ENCODE measurements at regions not wholly inside any gene's neighbourhood (a gene's known extent, or its start where the extent isn't known, plus 50 kb on each side); places are given as distances from the start of the nearest gene placed in this dataset.

DNA sequence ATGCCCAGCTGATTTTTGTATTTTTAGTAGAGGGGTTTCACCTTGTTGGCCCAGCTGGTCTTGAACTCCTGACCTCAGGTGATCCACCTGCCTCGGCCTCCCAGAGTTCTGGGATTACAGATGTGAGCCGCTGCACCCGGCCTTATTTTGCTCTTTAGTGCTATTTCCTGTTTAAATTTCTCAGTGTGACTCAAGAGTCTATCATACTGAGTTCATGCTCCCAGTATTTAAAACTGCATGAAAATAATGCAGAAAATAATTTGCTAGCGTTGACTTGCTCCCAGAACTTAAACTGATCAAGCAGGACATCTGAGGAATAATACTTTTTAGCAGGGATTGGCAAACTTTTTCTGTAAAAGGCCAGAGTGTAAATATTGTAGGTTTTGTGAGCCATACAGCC is 86.4 kb upstream of the C1orf21 start:
- TF ChIP-seq FOXK2 (IDR thresholded peaks at IDR 0.05) (no peak), CBFB (IDR thresholded peaks at IDR 0.05; ENCODE audit: low read depth) (no peak), NFYA (IDR thresholded peaks at IDR 0.05; ENCODE audit: borderline replicate concordance, low read depth, low read length) (no peak), ZZZ3 (IDR thresholded peaks at IDR 0.05; ENCODE audit: control insufficient read depth, insufficient read length, low read depth) (no peak), TARDBP (IDR thresholded peaks at IDR 0.05; ENCODE audit: borderline replicate concordance) (no peak), FOXM1 (IDR thresholded peaks at IDR 0.05; ENCODE audit: low read depth, low read length) (no peak), STAT1 (conservative IDR thresholded peaks at IDR 0.05) (no peak), CBX3 (IDR thresholded peaks at IDR 0.05; ENCODE audit: borderline replicate concordance, low read depth) (no peak), TAF1 (IDR thresholded peaks at IDR 0.05; ENCODE audit: borderline replicate concordance, low read depth, low read length) (no peak), MEF2A (IDR thresholded peaks at IDR 0.05; ENCODE audit: insufficient read depth, low read depth, low read length) (no peak), POLR2A (IDR thresholded peaks at IDR 0.05; ENCODE audit: low read depth, low read length) (no peak)
- TF ChIP-seq, protein P1, sequence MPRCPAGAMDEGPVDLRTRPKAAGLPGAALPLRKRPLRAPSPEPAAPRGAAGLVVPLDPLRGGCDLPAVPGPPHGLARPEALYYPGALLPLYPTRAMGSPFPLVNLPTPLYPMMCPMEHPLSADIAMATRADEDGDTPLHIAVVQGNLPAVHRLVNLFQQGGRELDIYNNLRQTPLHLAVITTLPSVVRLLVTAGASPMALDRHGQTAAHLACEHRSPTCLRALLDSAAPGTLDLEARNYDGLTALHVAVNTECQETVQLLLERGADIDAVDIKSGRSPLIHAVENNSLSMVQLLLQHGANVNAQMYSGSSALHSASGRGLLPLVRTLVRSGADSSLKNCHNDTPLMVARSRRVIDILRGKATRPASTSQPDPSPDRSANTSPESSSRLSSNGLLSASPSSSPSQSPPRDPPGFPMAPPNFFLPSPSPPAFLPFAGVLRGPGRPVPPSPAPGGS (IDR thresholded peaks at IDR 0.05; ENCODE audit: borderline replicate concordance, insufficient read depth, low read depth, low read length, poor library complexity, severe bottlenecking), result no peak
- TF ChIP-seq, protein P2, sequence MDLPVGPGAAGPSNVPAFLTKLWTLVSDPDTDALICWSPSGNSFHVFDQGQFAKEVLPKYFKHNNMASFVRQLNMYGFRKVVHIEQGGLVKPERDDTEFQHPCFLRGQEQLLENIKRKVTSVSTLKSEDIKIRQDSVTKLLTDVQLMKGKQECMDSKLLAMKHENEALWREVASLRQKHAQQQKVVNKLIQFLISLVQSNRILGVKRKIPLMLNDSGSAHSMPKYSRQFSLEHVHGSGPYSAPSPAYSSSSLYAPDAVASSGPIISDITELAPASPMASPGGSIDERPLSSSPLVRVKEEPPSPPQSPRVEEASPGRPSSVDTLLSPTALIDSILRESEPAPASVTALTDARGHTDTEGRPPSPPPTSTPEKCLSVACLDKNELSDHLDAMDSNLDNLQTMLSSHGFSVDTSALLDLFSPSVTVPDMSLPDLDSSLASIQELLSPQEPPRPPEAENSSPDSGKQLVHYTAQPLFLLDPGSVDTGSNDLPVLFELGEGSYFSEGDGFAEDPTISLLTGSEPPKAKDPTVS (IDR thresholded peaks at IDR 0.05; ENCODE audit: low read depth, low read length), result no peak
- TF ChIP-seq, protein P3, sequence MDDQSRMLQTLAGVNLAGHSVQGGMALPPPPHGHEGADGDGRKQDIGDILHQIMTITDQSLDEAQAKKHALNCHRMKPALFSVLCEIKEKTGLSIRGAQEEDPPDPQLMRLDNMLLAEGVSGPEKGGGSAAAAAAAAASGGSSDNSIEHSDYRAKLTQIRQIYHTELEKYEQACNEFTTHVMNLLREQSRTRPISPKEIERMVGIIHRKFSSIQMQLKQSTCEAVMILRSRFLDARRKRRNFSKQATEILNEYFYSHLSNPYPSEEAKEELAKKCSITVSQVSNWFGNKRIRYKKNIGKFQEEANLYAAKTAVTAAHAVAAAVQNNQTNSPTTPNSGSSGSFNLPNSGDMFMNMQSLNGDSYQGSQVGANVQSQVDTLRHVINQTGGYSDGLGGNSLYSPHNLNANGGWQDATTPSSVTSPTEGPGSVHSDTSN (IDR thresholded peaks at IDR 0.05; ENCODE audit: insufficient replicate concordance, low read depth, low read length), result no peak
- TF ChIP-seq, protein P4, sequence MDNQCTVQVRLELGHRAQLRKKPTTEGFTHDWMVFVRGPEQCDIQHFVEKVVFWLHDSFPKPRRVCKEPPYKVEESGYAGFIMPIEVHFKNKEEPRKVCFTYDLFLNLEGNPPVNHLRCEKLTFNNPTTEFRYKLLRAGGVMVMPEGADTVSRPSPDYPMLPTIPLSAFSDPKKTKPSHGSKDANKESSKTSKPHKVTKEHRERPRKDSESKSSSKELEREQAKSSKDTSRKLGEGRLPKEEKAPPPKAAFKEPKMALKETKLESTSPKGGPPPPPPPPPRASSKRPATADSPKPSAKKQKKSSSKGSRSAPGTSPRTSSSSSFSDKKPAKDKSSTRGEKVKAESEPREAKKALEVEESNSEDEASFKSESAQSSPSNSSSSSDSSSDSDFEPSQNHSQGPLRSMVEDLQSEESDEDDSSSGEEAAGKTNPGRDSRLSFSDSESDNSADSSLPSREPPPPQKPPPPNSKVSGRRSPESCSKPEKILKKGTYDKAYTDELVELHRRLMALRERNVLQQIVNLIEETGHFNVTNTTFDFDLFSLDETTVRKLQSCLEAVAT (IDR thresholded peaks at IDR 0.05), result no peak
- TF ChIP-seq, protein P5, sequence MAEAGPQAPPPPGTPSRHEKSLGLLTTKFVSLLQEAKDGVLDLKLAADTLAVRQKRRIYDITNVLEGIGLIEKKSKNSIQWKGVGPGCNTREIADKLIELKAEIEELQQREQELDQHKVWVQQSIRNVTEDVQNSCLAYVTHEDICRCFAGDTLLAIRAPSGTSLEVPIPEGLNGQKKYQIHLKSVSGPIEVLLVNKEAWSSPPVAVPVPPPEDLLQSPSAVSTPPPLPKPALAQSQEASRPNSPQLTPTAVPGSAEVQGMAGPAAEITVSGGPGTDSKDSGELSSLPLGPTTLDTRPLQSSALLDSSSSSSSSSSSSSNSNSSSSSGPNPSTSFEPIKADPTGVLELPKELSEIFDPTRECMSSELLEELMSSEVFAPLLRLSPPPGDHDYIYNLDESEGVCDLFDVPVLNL (IDR thresholded peaks at IDR 0.05; ENCODE audit: low read depth, low read length), result no peak
- intact Hi-C loops (cut with micrococcal nuclease; ENCODE audit: unreplicated experiment), result no loop called here
- H3K27me3 ChIP-seq (replicated peaks in 1 of 2; ENCODE audit: control insufficient read depth in 2 of 2, insufficient read depth in 2 of 2, low read length in 1 of 2), result no peaks in the 10 kb centered on the region
- DNase-seq (ENCODE audit: low read depth, low spot score), result no peak
- H2AFZ ChIP-seq (ENCODE audit: control insufficient read depth, low read depth, low read length), result no peak overlapping the region
- no TSS peak for BruUV-seq (replicated peaks)
- no peak for ATAC-seq
- FAIRE-seq, result no peak
- H3K27ac ChIP-seq (ENCODE audit: control insufficient read depth, insufficient read depth), result no peak overlapping the region
- H3K36me3 ChIP-seq (ENCODE audit: control insufficient read depth in 2 of 2, insufficient read depth in 2 of 2, low read length in 1 of 2), result no peaks in the 10 kb centered on the region
- in situ Hi-C loops (cut with MboI), result no loop called here
- H3K9ac ChIP-seq (ENCODE audit: control insufficient read depth, insufficient read depth, low read length), result no peak overlapping the region
- CTCF ChIA-PET, result no interaction called here
- SMC1A ChIA-PET (ENCODE audit: uncharacterized antibody, unreplicated experiment), result interaction anchor here (0.6 kb wide), 1 partner anchor 385 kb away, joined by 3 read pairs; no protein-coding TSS in a partner anchor
- POLR2A ChIA-PET, result no interaction called here
- H3K4me2 ChIP-seq (ENCODE audit: control insufficient read depth, insufficient read depth), result no peak overlapping the region
- no peaks in the 10 kb centered on the region for H4K20me1 ChIP-seq (ENCODE audit: control insufficient read depth, insufficient read depth)
- H3K79me2 ChIP-seq (ENCODE audit: control insufficient read depth, insufficient read depth, low read length), result no peaks in the 10 kb centered on the region
- H3K4me3 ChIP-seq, result no peak overlapping the region
- H3K4me1 ChIP-seq (ENCODE audit: control insufficient read depth, insufficient read depth, low read length), result no peaks in the 10 kb centered on the region
- RAD21 ChIA-PET (ENCODE audit: unreplicated experiment), result no interaction called here
- WGBS (ENCODE audit: insufficient coverage, insufficient replicate concordance, low lambda C conversion rate, missing lambda C conversion rate), result 21% methylated on average over 4 of the region's 4 CpGs
- no peaks in the 10 kb centered on the region for H3K9me3 ChIP-seq (replicated peaks; ENCODE audit: control insufficient read depth, insufficient read depth, low read length)

Measured in GM12878 (cell line).